HG02678 (cell line): ENCODE measurements at regions not wholly inside any gene's neighbourhood (a gene's known extent, or its start where the extent isn't known, plus 50 kb on each side); places are given as distances from the start of the nearest gene placed in this dataset.
A peak's percentile ranks its signal among the peaks of the same experiment; 100 is the strongest.

ENCODE experiments used
- ATAC-seq: cut with Tn5 transposase; IDR thresholded peaks from one replicate; pipeline ENCODE4 v1.9.1; 2021; ENCODE audit warnings: mild to moderate bottlenecking, moderate library complexity; ENCODE audit not compliant: unreplicated experiment

GRCh38 chr2:58578276-58578675 is 337.2 kb upstream of the FANCL start:
- ATAC-seq = no peak

GRCh38 chr2:58574873-58575272 is 333.7 kb upstream of the FANCL start:
- ATAC-seq = no peak

GRCh38 chr2:58572731-58573130 is 331.6 kb upstream of the FANCL start:
- ATAC-seq = no peak

- peak; percentile 84 for ATAC-seq
Measured at GRCh38 chr2:58571181-58571852, 330.2 kb upstream of the FANCL start.

GRCh38 chr2:58569475-58570185 is 328.5 kb upstream of the FANCL start:
- ATAC-seq = no peak

- no peak for ATAC-seq
Measured at GRCh38 chr2:58568901-58569300, 327.8 kb upstream of the FANCL start.

GRCh38 chr2:58562276-58562675 is 321.2 kb upstream of the FANCL start:
- no peak for ATAC-seq

- ATAC-seq = no peak
Measured at GRCh38 chr2:58560531-58560930, 319.4 kb upstream of the FANCL start.

GRCh38 chr2:58558881-58559280 is 317.8 kb upstream of the FANCL start:
- no peak for ATAC-seq

GRCh38 chr2:58557176-58557575 is 316.1 kb upstream of the FANCL start:
- no peak for ATAC-seq

- no peak for ATAC-seq
Measured at GRCh38 chr2:58553937-58554336, 312.8 kb upstream of the FANCL start.

- ATAC-seq = no peak
Measured at GRCh38 chr2:58553522-58553921, 312.4 kb upstream of the FANCL start.

GRCh38 chr2:58545300-58546280 is 304.5 kb upstream of the FANCL start:
- no peak for ATAC-seq

GRCh38 chr2:58543442-58543841 is 302.3 kb upstream of the FANCL start:
- ATAC-seq = no peak

- no peak for ATAC-seq
Measured at GRCh38 chr2:58541511-58541910, 300.4 kb upstream of the FANCL start.

GRCh38 chr2:58540681-58541080 is 299.6 kb upstream of the FANCL start:
- no peak for ATAC-seq

GRCh38 chr2:58539973-58540372 is 298.8 kb upstream of the FANCL start:
- no peak for ATAC-seq

GRCh38 chr2:58535990-58536389 is 294.9 kb upstream of the FANCL start:
- no peak for ATAC-seq

- ATAC-seq = no peak
Measured at GRCh38 chr2:58535182-58535581, 294.1 kb upstream of the FANCL start.

GRCh38 chr2:58533376-58533775 is 292.3 kb upstream of the FANCL start:
- ATAC-seq = no peak

- no peak for ATAC-seq
Measured at GRCh38 chr2:58532641-58533040, 291.5 kb upstream of the FANCL start.
